Esophagus squamous epithelium (tissue), 5 donors: ENCODE measurements at regions not wholly inside any gene's neighbourhood (a gene's known extent, or its start where the extent isn't known, plus 50 kb on each side); places are given as distances from the start of the nearest gene placed in this dataset.
"Not testable (repeated sequence)": the region's sequence is repeated elsewhere in the genome, so short reads cannot be mapped to it uniquely, and the experiment has no call there.

Experiments used
- DNase-seq: peaks from one replicate; lab custom pipeline; 2025; lab: John Stamatoyannopoulos, UW
- H3K27ac ChIP-seq, 4 donors: fragments of 200-600 bp; sonication (generic); one replicate each; pipeline ENCODE4 v1.5.1; 2016 to 2019; ENCODE audit warnings: mild to moderate bottlenecking in 1 of 4
- H3K27me3 ChIP-seq, 4 donors: fragments of 200-600 bp; sonication (generic); 1 replicate in 3 of 4; 2 replicates in 1 of 4; pipeline versions ENCODE4 v1.5.1 to v1.6.0; 2017 to 2021; ENCODE audit warnings: antibody characterized with exemption in 1 of 4
- H3K36me3 ChIP-seq, 3 donors: fragments of 200-600 bp; sonication (generic); one replicate each; pipeline ENCODE4 v1.5.1; 2016 to 2019
- H3K4me1 ChIP-seq, 3 donors: fragments of 200-600 bp; sonication (generic); one replicate each; pipeline ENCODE4 v1.5.1; 2017 to 2019
- H3K4me3 ChIP-seq, 4 donors: fragments of 200-600 bp; sonication (generic); 1 replicate in 3 of 4; 2 replicates in 1 of 4; pipeline ENCODE4 v1.5.1; 2016 to 2019; ENCODE audit warnings: mild to moderate bottlenecking in 2 of 4, moderate library complexity in 1 of 4
- H3K9me3 ChIP-seq, 3 donors: fragments of 200-600 bp; sonication (generic); one replicate each; pipeline ENCODE4 v1.5.1; 2016 to 2019
- POLR2A ChIP-seq, 4 donors: fragments of 450-650 bp; IDR thresholded peaks; one replicate each; pipeline ENCODE4 v1.6.1; 2017; ENCODE audit warnings: antibody characterized with exemption in 4 of 4, mild to moderate bottlenecking in 4 of 4, moderate library complexity in 3 of 4
- WGBS, 2 donors: methylation state at CpG; one replicate each; pipeline ENCODE4 v1.1.5; 2018; 5-methylcytosine and 5-hydroxymethylcytosine counted together
- intact Hi-C: fragments of 100-400 bp; cut with DNase I; formaldehyde crosslinking; loops from one replicate; pipeline ENCODE4 v1.15.0; 2022
- TF ChIP-seq, protein P1 (sequence below), 6 experiments: fragments of 450-650 bp in 4 of 6; fragments of 200-600 bp in 2 of 6; sonication (generic) in 2 of 6; IDR thresholded peaks; one replicate each; pipeline ENCODE4 v1.5.1; 2016 to 2019; ENCODE audit warnings: antibody characterized with exemption in 6 of 6, mild to moderate bottlenecking in 4 of 6, moderate library complexity in 4 of 6
- donor health status: DM: yes; HTN: yes; CAD: no.

- H3K4me3 ChIP-seq = no peak overlapping the region
- H3K27ac ChIP-seq = peak overlapping the region in 1 of 4 donors; percentile 47
- TF ChIP-seq POLR2A (IDR thresholded peaks at IDR 0.05) = no peak
- TF ChIP-seq, protein P1, sequence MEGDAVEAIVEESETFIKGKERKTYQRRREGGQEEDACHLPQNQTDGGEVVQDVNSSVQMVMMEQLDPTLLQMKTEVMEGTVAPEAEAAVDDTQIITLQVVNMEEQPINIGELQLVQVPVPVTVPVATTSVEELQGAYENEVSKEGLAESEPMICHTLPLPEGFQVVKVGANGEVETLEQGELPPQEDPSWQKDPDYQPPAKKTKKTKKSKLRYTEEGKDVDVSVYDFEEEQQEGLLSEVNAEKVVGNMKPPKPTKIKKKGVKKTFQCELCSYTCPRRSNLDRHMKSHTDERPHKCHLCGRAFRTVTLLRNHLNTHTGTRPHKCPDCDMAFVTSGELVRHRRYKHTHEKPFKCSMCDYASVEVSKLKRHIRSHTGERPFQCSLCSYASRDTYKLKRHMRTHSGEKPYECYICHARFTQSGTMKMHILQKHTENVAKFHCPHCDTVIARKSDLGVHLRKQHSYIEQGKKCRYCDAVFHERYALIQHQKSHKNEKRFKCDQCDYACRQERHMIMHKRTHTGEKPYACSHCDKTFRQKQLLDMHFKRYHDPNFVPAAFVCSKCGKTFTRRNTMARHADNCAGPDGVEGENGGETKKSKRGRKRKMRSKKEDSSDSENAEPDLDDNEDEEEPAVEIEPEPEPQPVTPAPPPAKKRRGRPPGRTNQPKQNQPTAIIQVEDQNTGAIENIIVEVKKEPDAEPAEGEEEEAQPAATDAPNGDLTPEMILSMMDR (IDR thresholded peaks at IDR 0.05) = no peak
- H3K9me3 ChIP-seq = no peaks in the 10 kb centered on the region
- DNase-seq = no peak
- intact Hi-C loops = no loop called here
- 44% methylated on average over 4 of the region's 4 CpGs for WGBS, 2 donors
- no peaks in the 10 kb centered on the region for H3K36me3 ChIP-seq
- peaks cover 12 to 35% (median 15%) of the 10 kb centered on the region in 3 donors for H3K4me1 ChIP-seq
- peaks cover 0 to 21% (median 0%) of the 10 kb centered on the region in 4 donors for H3K27me3 ChIP-seq
These were observed 68.2 kb upstream of the SSTR4 start for GRCh38 chr20:22966787-22967464.

GRCh38 chr20:22967706-22968105 is 67.4 kb upstream of the SSTR4 start:
- 17 to 41% methylated on average over 2 of the region's 2 CpGs for WGBS, 2 donors
- H3K36me3 ChIP-seq, intact Hi-C loops, DNase-seq, H3K9me3 ChIP-seq, H3K4me3 ChIP-seq: not testable (repeated sequence)
- H3K27me3 ChIP-seq = peaks cover 0 to 21% (median 0%) of the 10 kb centered on the region in 4 donors
- H3K27ac ChIP-seq = peak overlapping the region in 1 of 4 donors; percentile 47
- peaks cover 8 to 30% (median 15%) of the 10 kb centered on the region in 3 donors for H3K4me1 ChIP-seq

- DNase-seq, intact Hi-C loops, H3K4me3 ChIP-seq, H3K9me3 ChIP-seq, H3K36me3 ChIP-seq, H3K27ac ChIP-seq: not testable (repeated sequence)
- WGBS, 2 donors = 59 to 88% methylated on average over 1 of the region's 1 CpG
- H3K27me3 ChIP-seq = peaks cover 0 to 21% (median 0%) of the 10 kb centered on the region in 4 donors
- H3K4me1 ChIP-seq = peaks cover 2 to 18% (median 11%) of the 10 kb centered on the region in 3 donors
These were observed 66.1 kb upstream of the SSTR4 start for GRCh38 chr20:22969031-22969430.

DNA sequence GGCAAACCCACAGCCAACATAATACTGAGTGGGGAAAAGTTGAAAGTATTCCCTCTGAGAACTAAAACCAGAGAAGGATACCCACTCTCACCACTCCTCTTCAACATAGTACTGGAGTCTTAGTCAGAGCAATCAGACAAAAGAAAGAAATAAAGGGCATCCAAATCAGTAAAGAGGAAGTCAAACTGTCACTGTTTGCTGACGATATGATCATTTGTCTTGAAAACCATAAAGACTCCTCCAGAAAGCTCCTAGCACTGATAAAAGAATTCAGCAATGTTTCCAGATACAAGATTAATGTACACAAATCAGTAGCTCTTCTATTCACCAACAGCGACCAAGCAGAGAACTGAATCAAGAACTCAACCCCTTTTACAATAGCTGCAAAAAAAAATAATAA is 64.0 kb upstream of the SSTR4 start:
- Histone ChIP-seq H3K4me1 (peaks cover 2 to 18% (median 11%) of the 10 kb centered on the region in 3 donors), H3K27me3 (peaks cover 0 to 12% (median 0%) of the 10 kb centered on the region in 4 donors)
- DNase-seq, H3K9me3 ChIP-seq, H3K4me3 ChIP-seq, intact Hi-C loops, H3K27ac ChIP-seq, H3K36me3 ChIP-seq: not testable (repeated sequence)
- WGBS, 2 donors = 58 to 61% methylated on average over 2 of the region's 2 CpGs

DNA sequence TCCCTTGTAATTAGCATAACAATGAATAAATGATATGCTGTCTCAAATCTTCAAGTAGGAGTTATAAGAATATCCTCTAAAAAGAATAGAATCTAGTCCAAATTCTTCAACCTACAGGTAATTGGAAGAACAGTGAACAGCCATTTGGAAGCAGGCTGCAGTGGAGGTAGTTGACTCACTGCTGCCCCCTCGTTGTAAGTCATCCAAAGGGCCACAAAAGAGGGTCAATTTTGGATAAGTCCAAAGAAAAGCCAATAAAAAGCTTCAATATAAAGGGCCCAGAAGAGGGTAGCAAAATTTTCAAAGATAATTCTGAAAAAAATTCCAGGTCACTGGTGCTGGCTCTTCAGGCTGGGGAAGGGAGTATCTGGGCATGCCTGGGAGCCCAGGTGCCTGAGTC is 60.8 kb upstream of the SSTR4 start:
- 6 to 15% methylated on average over 1 of the region's 1 CpG for WGBS, 2 donors
- Histone ChIP-seq H3K4me3 (no peak overlapping the region), H3K4me1 (peaks cover 0 to 20% (median 10%) of the 10 kb centered on the region in 3 donors), H3K27me3 (no peaks in the 10 kb centered on the region), H3K9me3 (no peaks in the 10 kb centered on the region), H3K36me3 (no peaks in the 10 kb centered on the region), H3K27ac (no peak overlapping the region)
- no peak for TF ChIP-seq POLR2A (IDR thresholded peaks at IDR 0.05)
- TF ChIP-seq, protein P1 (IDR thresholded peaks at IDR 0.05) = peak in 4 of 6 experiments; percentile 18 to 46 (median 36)
- intact Hi-C loops = no loop called here
- DNase-seq = no peak

DNA sequence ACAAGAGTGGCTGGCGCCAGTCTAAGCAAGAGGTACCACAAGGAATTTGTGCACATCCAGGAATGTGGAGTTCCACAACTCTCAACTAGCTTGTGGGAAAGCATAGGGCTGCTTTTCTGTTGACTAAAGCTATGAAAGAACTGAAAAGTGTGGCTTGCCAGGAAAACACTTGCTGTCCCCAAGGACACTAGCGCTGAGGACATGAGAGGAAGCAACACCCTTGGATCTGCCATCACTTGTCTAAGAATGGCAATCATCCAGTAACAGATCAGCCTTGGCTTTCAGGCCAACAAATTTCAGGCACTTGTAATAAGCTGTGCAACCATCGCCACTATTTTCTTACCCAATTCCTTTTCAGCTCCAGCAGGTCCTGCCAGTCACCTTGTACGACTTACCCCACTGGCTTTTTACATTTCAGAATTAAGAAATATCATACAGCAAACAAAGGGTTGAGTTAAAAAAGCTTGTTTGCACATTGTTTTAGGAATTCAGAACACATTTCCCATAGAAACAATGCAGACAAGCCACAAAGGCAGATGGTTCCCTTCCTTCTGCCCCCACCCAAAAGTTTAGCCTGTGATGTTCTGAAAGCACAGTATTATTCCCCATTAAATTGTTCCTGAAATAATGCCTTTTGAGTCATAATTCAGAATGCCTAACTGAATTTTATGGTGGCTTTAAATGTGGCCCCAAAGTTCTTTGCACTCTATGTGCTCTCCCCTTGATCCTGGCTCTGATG is 57.9 kb upstream of the SSTR4 start:
- no peaks in the 10 kb centered on the region for H3K9me3 ChIP-seq
- intact Hi-C loops = no loop called here
- no peak for DNase-seq
- no peaks in the 10 kb centered on the region for H3K36me3 ChIP-seq
- no peak overlapping the region for H3K4me3 ChIP-seq
- H3K4me1 ChIP-seq = peaks cover 0 to 20% (median 10%) of the 10 kb centered on the region in 3 donors
- WGBS, 2 donors = 33 to 35% methylated on average over 4 of the region's 4 CpGs
- TF ChIP-seq, protein P1 (IDR thresholded peaks at IDR 0.05) = no peak
- no peak for TF ChIP-seq POLR2A (IDR thresholded peaks at IDR 0.05)
- no peak overlapping the region for H3K27ac ChIP-seq
- peaks cover 0 to 8% (median 0%) of the 10 kb centered on the region in 4 donors for H3K27me3 ChIP-seq
